Astrocyte (in vitro differentiated cells and primary cell): ENCODE measurements at regions not wholly inside any gene's neighbourhood (a gene's known extent, or its start where the extent isn't known, plus 50 kb on each side); places are given as distances from the start of the nearest gene placed in this dataset.

Experiments used
- DNase-seq: peaks from one replicate; pipeline ENCODE4 v3.0.0-alpha.2; 2010; ENCODE audit warnings: low read depth
- FAIRE-seq: peaks from 2 replicates; lab custom pipeline; 2011; peaks lifted over from hg19 to GRCh38; lab: Jason Lieb, UNC
- H2AFZ ChIP-seq: 2 replicates; pipeline ENCODE4 v1.6.0; 2012; ENCODE audit warnings: low read depth, low read length, inconsistent platforms
- H3K27ac ChIP-seq: 2 replicates; pipeline ENCODE4 v1.5.1; 2011; ENCODE audit warnings: low read depth, low read length, inconsistent platforms
- H3K27me3 ChIP-seq: 2 replicates; pipeline ENCODE4 v1.6.0; 2011; ENCODE audit warnings: low read length, inconsistent platforms; ENCODE audit not compliant: insufficient read depth
- H3K36me3 ChIP-seq: 2 replicates; pipeline ENCODE4 v1.5.1; 2011; ENCODE audit warnings: low read length, inconsistent platforms; ENCODE audit not compliant: insufficient read depth
- H3K4me1 ChIP-seq: 2 replicates; pipeline ENCODE4 v1.5.1; 2011; ENCODE audit warnings: low read length, inconsistent platforms; ENCODE audit not compliant: insufficient read depth
- H3K4me2 ChIP-seq: 2 replicates; pipeline ENCODE4 v1.6.0; 2012; ENCODE audit warnings: low read length, inconsistent platforms
- H3K4me3 ChIP-seq: 2 replicates; pipeline ENCODE4 v1.5.1; 2011; ENCODE audit warnings: low read depth, mild to moderate bottlenecking, low read length, inconsistent platforms; ENCODE audit not compliant: insufficient read depth
- H3K79me2 ChIP-seq: 2 replicates; pipeline ENCODE4 v1.6.0; 2012; ENCODE audit warnings: mild to moderate bottlenecking, low read length, inconsistent platforms; ENCODE audit not compliant: insufficient read depth
- H3K9ac ChIP-seq: 2 replicates; pipeline ENCODE4 v1.6.0; 2012; ENCODE audit warnings: mild to moderate bottlenecking, low read length, inconsistent platforms
- H3K9me3 ChIP-seq: 2 replicates; pipeline ENCODE4 v1.5.1; 2012; ENCODE audit warnings: low read depth, mild to moderate bottlenecking, low read length, inconsistent platforms; ENCODE audit not compliant: insufficient read depth
- H4K20me1 ChIP-seq: 2 replicates; pipeline ENCODE4 v1.6.0; 2012; ENCODE audit warnings: low read length, inconsistent platforms; ENCODE audit not compliant: insufficient read depth
- H3K27ac Mint-ChIP-seq: one replicate; pipeline ENCODE4 v1.8.0; 2021; ENCODE audit warnings: mild to moderate bottlenecking, mixed read lengths; ENCODE audit not compliant: unreplicated experiment
- H3K27me3 Mint-ChIP-seq: one replicate; pipeline ENCODE4 v1.8.0; 2021; ENCODE audit warnings: low read depth, mixed read lengths; ENCODE audit not compliant: unreplicated experiment
- H3K36me3 Mint-ChIP-seq: one replicate; pipeline ENCODE4 v1.8.0; 2021; ENCODE audit warnings: low read depth, mixed read lengths; ENCODE audit not compliant: unreplicated experiment
- H3K4me1 Mint-ChIP-seq: one replicate; pipeline ENCODE4 v1.8.0; 2021; ENCODE audit warnings: low read depth, mixed read lengths; ENCODE audit not compliant: unreplicated experiment
- H3K4me3 Mint-ChIP-seq: one replicate; pipeline ENCODE4 v1.8.0; 2021; ENCODE audit warnings: mild to moderate bottlenecking, moderate library complexity, mixed read lengths; ENCODE audit not compliant: unreplicated experiment
- H3K9me3 Mint-ChIP-seq: one replicate; pipeline ENCODE4 v1.8.0; 2021; ENCODE audit warnings: mild to moderate bottlenecking, mixed read lengths; ENCODE audit not compliant: unreplicated experiment
- EZH2 ChIP-seq: IDR thresholded peaks from 2 replicates; pipeline ENCODE4 v1.6.1; 2012; ENCODE audit warnings: mild to moderate bottlenecking, low read length, inconsistent platforms; ENCODE audit not compliant: insufficient read depth
- TF ChIP-seq, protein P1 (sequence below): IDR thresholded peaks from 2 replicates; pipeline ENCODE4 v1.5.1; 2011; ENCODE audit warnings: low read depth, mild to moderate bottlenecking, inconsistent platforms, low read length, moderate library complexity; ENCODE audit not compliant: insufficient read depth

- Histone ChIP-seq H3K79me2 (no peaks in the 10 kb centered on the region), H3K27me3 (peaks cover 5% of the 10 kb centered on the region), H3K4me3 (no peak overlapping the region), H3K9ac (no peak overlapping the region), H3K9me3 (no peaks in the 10 kb centered on the region), H2AFZ (peak overlapping the region; percentile 13), H3K4me2 (no peak overlapping the region), H3K4me1 (no peaks in the 10 kb centered on the region), H3K27ac (no peak overlapping the region), H4K20me1 (no peaks in the 10 kb centered on the region), H3K36me3 (no peaks in the 10 kb centered on the region)
- H3K4me1 Mint-ChIP-seq: peaks cover 4% of the 10 kb centered on the region
- H3K27ac Mint-ChIP-seq: no peak overlapping the region
- no peaks in the 10 kb centered on the region for H3K9me3 Mint-ChIP-seq
- no peak for TF ChIP-seq EZH2
- TF ChIP-seq, protein P1, sequence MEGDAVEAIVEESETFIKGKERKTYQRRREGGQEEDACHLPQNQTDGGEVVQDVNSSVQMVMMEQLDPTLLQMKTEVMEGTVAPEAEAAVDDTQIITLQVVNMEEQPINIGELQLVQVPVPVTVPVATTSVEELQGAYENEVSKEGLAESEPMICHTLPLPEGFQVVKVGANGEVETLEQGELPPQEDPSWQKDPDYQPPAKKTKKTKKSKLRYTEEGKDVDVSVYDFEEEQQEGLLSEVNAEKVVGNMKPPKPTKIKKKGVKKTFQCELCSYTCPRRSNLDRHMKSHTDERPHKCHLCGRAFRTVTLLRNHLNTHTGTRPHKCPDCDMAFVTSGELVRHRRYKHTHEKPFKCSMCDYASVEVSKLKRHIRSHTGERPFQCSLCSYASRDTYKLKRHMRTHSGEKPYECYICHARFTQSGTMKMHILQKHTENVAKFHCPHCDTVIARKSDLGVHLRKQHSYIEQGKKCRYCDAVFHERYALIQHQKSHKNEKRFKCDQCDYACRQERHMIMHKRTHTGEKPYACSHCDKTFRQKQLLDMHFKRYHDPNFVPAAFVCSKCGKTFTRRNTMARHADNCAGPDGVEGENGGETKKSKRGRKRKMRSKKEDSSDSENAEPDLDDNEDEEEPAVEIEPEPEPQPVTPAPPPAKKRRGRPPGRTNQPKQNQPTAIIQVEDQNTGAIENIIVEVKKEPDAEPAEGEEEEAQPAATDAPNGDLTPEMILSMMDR: no peak
- H3K4me3 Mint-ChIP-seq: no peak overlapping the region
- FAIRE-seq (no peak), DNase-seq (no peak)
- no peaks in the 10 kb centered on the region for H3K36me3 Mint-ChIP-seq
- peaks cover 21% of the 10 kb centered on the region for H3K27me3 Mint-ChIP-seq
Measured at GRCh38 chr10:113494761-113495160, 58.1 kb upstream of the HABP2 start.

- Mint-ChIP-seq H3K4me3 (no peak overlapping the region), H3K27me3 (peaks cover 21% of the 10 kb centered on the region), H3K9me3 (no peaks in the 10 kb centered on the region)
Measured at GRCh38 chr10:113495553-113495952, 57.3 kb upstream of the HABP2 start.

More at GRCh38 chr10:113495553-113495952, 57.3 kb upstream of the HABP2 start:
- no peak for DNase-seq
- Histone ChIP-seq H2AFZ (no peak overlapping the region), H3K36me3 (no peaks in the 10 kb centered on the region), H3K79me2 (no peaks in the 10 kb centered on the region), H3K9ac (no peak overlapping the region), H3K27ac (no peak overlapping the region), H3K4me3 (no peak overlapping the region), H3K4me2 (no peak overlapping the region), H3K4me1 (no peaks in the 10 kb centered on the region), H4K20me1 (no peaks in the 10 kb centered on the region), H3K9me3 (no peaks in the 10 kb centered on the region), H3K27me3 (peaks cover 5% of the 10 kb centered on the region)
- no peak for TF ChIP-seq EZH2
- TF ChIP-seq, protein P1: no peak
- no peaks in the 10 kb centered on the region for H3K36me3 Mint-ChIP-seq
- H3K4me1 Mint-ChIP-seq: peaks cover 6% of the 10 kb centered on the region
- FAIRE-seq: no peak
- no peak overlapping the region for H3K27ac Mint-ChIP-seq
